Erythroblast (primary cell): ENCODE measurements at regions not wholly inside any gene's neighbourhood (a gene's known extent, or its start where the extent isn't known, plus 50 kb on each side); places are given as distances from the start of the nearest gene placed in this dataset.

Experiments used
- GATA1 ChIP-seq: IDR thresholded peaks from 2 replicates; pipeline ENCODE4 v1.6.1; 2011; ENCODE audit warnings: low read depth, mild to moderate bottlenecking, control low read depth, low read length, moderate library complexity
- POLR2A ChIP-seq: IDR thresholded peaks from 2 replicates; pipeline ENCODE4 v1.6.1; 2011; ENCODE audit warnings: mild to moderate bottlenecking, low read length

DNA sequence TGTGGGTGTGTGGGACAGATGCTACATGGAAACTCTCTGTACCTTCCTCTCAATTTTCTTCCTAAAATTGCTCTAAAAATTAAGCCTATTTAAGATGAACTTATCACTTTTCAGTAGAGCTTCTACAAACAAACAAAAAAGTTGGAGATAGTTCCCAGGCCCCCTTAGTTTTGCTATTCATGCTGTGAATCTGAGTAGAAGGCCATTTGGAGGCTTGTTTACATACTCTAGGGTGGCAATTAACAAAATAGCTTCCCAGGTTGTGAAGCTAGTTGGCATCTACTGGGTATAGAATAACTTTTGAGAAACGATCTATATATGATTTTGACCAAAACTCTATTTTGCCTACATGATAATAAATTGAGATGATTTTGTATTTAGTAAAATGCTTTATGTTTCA is 541.4 kb upstream of the B3GALT2 start:
- no peak for TF ChIP-seq POLR2A
- TF ChIP-seq GATA1 = no peak
